ENCODE measurements at regions not wholly inside any gene's neighbourhood (a gene's known extent, or its start where the extent isn't known, plus 50 kb on each side); places are given as distances from the start of the nearest gene placed in this dataset.

GRCh38 chr12:71019282-71019831 is 98.8 kb upstream of the PTPRR start:
- TF ChIP-seq YY1 (IDR thresholded peaks at IDR 0.05) (no peak), CTCF (IDR thresholded peaks at IDR 0.05; ENCODE audit: low read depth, low read length, missing input control) (no peak), RAD21 (IDR thresholded peaks at IDR 0.05) (no peak), SP1 (IDR thresholded peaks at IDR 0.05) (no peak), MAX (IDR thresholded peaks at IDR 0.05) (no peak), HNF4A (conservative IDR thresholded peaks at IDR 0.05) (no peak), ATF3 (IDR thresholded peaks at IDR 0.05) (no peak), TAF1 (conservative IDR thresholded peaks at IDR 0.05) (no peak), RXRA (IDR thresholded peaks at IDR 0.05) (no peak), ZBTB33 (IDR thresholded peaks at IDR 0.05) (no peak), GABPA (IDR thresholded peaks at IDR 0.05 in 1 of 2, conservative IDR thresholded peaks at IDR 0.05 in 1 of 2) (no peak)
- TF ChIP-seq, protein P1, sequence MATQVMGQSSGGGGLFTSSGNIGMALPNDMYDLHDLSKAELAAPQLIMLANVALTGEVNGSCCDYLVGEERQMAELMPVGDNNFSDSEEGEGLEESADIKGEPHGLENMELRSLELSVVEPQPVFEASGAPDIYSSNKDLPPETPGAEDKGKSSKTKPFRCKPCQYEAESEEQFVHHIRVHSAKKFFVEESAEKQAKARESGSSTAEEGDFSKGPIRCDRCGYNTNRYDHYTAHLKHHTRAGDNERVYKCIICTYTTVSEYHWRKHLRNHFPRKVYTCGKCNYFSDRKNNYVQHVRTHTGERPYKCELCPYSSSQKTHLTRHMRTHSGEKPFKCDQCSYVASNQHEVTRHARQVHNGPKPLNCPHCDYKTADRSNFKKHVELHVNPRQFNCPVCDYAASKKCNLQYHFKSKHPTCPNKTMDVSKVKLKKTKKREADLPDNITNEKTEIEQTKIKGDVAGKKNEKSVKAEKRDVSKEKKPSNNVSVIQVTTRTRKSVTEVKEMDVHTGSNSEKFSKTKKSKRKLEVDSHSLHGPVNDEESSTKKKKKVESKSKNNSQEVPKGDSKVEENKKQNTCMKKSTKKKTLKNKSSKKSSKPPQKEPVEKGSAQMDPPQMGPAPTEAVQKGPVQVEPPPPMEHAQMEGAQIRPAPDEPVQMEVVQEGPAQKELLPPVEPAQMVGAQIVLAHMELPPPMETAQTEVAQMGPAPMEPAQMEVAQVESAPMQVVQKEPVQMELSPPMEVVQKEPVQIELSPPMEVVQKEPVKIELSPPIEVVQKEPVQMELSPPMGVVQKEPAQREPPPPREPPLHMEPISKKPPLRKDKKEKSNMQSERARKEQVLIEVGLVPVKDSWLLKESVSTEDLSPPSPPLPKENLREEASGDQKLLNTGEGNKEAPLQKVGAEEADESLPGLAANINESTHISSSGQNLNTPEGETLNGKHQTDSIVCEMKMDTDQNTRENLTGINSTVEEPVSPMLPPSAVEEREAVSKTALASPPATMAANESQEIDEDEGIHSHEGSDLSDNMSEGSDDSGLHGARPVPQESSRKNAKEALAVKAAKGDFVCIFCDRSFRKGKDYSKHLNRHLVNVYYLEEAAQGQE (IDR thresholded peaks at IDR 0.05): no peak
